HUDEP-2 (cell line): ENCODE measurements at regions not wholly inside any gene's neighbourhood (a gene's known extent, or its start where the extent isn't known, plus 50 kb on each side); places are given as distances from the start of the nearest gene placed in this dataset.
A peak's percentile ranks its signal among the peaks of the same experiment; 100 is the strongest.

Experiments used
- DNase-seq, 76 experiments: peaks; one replicate each; lab custom pipeline; 2025; ENCODE audit not compliant: unreplicated experiment in 76 of 76; lab: John Stamatoyannopoulos, UW

DNA sequence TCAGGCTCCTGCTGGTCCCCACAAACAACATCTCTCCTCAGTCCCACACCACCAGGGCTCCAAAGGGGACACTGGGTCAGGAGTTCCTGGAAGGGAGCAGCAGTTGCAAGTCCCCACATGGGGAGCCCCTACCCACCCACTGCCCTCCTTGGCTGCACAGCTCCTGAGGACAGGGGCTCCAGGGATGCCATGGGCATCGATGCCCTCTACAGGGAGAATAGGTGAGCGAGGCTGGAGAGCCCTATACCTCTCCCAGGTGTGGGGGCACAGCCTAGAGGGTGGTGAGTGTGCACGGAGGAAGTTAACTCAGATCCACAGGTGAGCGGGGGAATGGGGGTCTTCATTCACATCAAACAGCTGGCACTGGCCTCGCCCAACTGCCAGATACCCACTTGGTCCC is 141.2 kb upstream of the LINGO1 start:
- DNase-seq: no peak

DNA sequence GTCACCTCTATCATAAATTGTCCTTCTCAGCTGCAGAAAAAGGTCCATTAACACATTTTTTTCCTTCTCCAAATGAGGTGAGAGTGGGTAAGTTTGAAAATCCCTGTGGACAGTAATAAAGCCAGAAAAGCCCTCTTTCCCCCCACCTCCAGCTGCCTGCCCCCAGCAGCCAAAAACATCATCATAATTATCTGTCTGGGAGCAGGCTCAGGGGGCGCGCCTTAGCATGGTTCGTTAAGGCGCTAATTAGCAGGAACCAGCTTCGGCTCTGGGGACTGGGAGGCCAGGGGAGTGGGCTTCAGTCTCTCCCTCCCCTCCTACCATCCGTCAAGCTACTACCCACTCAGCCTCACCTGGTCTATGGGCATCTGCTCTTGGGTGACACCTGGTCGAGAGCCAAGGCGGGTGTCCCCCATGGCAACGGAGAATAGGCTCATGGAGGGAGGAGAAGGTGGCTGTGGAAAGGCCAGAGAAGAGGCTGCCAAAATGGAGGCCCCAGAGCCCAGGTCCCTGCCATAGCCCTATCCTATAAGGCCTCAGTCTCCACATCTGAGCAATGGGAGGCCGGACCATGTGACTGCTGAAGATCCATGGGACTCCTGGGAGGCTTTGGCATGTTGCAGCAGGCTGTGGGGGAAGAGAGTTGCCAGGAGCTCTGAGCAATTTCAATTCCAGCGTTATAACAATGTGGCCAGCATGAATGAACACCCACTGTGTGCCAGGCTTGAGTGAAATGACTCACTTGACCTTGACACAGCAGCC is 140.1 kb upstream of the LINGO1 start:
- DNase-seq: no peak

DNA sequence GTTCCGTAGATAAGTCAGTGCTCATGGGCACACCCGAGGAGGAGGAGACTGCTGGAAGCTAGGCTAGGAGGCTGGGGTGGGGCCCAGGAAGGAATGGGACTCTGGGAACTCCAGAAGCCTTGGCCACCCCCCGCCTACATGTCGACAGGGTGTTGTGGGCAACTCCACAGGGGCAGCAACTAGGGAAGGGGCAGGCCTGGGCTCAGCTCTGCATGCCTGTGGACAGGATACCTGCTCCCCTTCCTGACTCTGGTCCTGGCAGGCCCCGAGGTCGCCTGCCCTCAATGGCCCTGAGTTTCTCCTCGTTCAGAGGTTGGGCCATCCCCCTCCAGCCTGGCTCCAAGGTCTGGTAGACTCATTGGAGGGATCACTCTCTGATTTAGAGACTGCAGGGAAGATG is 138.9 kb upstream of the LINGO1 start:
- no peak for DNase-seq

DNA sequence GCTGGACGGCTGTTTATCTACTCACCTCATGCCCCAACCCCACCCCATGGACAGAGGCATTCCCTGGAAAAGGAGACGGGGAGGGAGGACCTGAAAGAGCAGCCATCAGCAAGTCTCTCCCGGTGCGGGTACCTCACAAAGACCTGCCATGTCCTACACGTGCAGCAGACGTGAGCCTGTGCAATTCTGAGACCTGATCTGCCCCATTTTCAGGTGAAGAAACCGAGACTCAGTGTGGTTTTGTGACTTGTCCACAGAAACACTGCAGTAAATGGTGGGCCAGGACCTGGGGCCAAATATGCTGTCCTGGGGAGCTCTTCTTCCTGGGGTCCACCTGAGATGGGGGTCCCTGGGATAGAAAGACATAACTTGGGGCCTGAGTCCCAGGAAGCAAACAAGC is 137.0 kb upstream of the LINGO1 start:
- no peak for DNase-seq

DNA sequence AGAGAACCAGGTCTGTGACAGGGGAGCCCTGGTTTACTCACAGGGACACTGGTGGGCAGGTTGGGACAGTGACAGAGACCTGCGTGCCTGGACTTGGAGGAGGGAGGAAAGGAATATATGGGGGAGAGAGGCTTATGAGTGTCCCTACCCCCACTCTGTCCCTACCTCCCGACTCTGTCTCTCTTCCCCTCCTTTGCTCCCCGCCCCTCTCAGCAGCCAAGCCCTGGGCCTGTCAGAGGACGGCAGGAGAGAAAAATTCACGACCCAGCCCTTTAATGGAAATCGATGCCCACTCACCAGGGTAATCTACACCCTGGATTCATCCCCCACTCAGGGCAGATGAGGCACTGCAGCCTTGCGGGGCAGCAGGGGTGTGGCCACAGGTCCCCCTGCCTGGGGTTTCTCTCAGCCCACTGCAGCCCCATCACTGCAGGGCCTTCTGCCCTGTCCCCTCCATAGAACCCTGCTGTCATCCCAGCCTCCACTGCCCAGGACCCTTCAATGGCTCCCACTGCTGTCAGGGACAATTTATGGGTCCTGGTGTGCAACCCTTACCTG is 135.9 kb upstream of the LINGO1 start:
- DNase-seq: no peak

DNA sequence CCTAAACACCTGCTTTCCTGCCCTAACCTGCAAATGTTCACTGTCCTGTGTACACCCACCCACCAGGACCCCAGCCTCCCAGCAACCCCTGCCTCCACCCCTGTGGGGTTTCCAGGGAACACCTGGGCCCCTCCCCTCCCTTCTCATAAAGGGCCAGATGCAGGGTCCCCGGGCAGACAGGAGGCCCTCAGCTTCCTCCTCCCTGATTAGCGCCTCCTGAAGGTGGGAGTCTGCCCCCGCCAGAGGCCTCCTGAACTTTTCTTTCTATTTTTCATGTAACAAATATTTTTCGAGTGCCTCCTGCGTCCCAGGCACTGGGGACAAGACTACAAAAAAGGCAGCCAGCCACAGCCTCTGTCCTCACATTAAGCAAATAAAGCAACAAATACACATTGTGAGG is 135.4 kb upstream of the LINGO1 start:
- no peak for DNase-seq

DNA sequence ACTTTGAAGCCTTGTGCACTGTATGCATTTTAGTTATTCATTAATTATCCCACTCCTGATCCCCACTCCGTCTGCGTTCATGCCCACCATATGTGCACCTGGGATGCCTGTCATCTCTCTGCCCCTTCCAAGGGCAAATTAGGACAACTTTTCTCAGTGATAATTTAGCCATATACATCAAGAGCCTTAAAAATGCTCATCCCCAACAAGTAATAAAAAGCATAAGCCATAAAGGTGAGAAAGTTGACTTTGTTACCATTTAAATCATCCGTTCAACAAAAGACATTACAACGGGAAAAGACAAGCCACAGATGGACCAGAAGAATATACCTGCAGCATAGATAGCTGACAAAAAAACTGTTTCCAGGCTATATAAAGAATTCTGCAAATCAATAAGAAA is 131.4 kb upstream of the LINGO1 start:
- DNase-seq: no peak

DNA sequence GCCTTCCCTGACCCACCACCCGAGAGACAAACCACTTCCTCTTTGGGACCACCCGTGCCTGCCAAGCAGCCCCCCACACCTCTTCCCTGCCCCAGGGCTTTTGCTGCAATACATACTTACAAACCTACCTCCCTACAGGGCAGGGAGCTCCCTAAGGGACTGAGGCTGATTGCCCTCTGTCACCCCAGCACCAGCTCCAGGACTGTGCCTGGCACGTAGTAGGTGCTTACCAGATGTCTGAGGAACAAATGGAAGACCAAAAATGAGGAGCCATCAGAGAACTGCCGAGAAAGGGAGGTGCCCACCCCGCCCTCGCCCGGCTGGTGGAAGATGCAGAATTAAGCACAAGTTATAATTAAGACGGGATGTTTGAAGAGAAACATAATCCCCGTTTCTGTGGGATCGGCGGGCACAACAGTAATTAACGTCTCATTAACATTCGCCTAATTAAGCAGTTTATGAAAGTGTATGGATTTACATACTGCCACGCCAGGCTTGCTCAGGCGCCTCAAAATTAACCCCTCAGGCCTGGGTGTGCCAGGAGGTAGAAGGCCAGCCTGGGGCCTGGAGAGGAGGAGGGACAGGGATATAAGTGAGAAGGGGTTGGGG is 130.1 kb upstream of the LINGO1 start:
- no peak for DNase-seq

DNA sequence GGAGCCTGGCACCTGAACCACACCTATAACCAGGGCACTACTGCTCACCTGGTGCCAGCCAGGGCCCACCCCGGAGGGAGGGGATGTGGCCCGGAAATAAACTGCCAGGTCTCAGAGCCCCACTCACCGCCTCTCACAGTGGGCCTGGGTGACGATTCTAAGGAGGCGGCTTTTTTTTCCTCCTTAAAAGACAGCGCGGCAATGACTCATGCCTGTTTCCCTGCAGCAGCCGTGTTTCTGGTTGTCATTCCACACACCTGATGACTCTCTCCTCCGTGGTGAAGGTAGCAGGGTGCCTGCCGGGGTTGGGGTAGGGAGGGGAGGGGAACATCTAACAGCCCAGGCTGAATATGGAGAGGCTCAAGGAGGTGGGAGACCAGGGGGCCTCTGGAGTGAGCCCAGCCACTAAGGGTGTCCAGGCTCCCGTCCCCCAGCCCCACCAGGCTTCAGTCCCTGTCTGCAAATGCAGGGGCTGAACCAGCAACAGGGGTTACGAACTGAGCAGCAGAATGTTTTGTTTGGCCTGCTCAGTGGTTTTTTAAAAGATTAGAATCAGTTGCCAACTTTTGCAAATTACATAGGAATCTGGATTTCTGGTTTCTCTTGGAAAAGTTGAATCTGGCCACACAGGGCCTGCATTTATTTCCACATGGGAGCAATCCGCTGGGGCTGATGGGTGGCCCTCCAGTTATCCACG is 127.3 kb upstream of the LINGO1 start:
- DNase-seq: no peak

DNA sequence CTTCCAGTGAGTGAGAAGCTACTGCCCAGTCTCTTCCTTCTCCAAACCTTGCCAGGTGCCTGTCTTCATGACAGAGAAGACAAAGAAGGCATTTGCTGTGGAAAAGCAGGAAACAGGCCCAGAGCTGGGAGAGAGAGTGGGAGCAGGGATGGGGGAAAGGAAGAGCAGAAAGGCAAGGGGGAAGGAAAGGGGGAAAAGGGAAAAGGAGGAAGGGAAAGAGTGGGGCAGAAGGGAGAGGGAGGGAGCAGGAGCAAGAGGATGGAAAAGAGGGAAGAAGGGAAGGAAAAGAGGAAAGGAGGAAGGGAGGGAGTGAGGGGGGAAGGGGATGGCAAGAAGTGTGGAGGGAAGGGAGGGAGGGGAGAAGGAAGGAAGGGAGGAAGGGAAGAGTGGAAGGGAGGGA is 121.2 kb upstream of the LINGO1 start:
- DNase-seq: no peak

DNA sequence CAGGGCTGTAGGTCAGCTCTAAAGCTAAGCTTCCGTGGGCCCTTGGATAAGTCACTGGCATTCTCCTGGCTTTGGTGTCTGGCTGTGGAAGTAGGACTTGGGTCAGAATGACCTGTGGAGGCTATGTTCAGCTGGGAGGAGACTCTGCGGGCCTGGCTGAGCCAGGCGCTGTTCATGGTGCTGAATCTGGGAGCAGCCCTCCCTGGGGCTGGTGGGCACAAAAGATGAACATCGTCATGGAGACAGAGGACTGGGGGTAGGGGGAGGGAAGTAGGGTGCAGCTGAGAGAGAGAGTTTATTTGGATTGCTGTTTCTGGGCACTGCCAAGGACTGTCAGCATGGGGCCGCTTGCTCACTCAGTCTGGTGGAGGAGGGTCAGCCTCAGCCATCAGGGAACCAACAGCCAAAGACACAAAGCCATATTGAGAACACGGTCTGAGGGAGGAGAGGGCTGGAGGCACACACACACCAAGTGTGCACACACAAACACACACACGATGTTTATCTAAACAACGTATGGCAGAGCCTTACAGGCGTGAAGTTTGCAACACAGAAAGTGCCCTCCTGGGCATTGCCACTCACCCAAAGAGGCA is 120.7 kb upstream of the LINGO1 start:
- peak in 16 of 76 experiments; percentile 0 to 17 (median 7) for DNase-seq

DNA sequence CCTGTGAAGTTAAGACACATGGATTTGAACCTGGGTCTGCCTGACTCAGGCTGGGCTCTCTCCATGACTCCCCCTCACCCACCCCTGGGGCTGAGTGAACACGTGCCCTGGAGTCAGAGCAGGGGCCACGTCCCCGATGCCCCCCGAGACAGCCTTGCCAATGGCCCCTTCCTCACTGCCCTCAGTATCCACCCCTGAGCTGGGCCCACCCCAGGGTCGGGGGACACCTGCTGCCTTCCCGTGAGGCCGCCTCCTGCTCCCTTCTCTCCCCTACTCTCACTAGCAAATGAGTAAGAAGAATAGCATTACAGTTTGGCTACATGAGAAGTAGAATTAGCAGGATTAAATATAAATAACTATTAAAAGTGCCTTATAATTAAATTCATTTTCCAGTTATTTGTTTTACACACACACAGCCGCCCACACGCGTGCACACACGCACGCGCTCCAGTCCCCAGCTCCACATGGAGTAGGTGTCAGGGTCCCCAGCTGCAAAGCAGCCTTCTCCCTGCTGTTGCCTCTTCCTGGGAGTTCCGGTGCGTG is 117.4 kb upstream of the LINGO1 start:
- DNase-seq: no peak

DNA sequence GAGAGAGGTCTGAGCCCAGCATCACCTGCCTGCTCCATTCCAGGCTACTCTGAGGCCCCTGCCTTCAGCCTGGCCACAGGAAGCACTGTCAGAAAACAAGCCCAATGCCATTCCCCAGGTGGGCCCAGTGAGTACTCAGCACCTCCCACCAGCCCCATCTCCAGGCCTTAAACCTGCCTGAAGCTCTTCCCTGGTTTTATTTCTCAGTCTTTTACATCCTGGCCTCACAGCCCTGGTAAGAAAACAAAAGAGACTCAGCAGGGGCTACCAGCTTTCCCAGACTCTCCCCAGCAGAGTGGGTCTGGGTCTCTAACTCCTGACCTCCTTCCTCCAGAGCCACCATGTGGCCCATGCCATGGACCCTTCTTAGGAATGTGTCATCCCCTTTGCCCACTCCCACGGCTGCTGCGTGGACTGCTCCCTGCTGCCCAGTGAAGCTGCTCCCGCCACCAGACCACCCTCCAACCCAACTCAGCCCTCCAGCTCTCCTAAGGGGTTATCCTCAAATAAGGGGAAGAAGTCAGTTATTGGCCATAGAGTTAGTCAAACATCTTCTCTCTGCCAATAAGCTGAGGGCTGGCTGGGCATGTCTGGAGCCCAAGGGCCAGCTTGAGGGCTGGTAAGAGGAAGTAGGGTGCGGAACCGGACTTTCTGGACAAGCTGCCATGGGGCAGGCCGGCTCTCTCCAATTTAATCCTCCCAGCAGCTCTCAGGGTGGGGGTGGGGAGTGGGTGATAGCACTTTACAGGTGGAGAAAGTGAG is 116.7 kb upstream of the LINGO1 start:
- DNase-seq: no peak

DNA sequence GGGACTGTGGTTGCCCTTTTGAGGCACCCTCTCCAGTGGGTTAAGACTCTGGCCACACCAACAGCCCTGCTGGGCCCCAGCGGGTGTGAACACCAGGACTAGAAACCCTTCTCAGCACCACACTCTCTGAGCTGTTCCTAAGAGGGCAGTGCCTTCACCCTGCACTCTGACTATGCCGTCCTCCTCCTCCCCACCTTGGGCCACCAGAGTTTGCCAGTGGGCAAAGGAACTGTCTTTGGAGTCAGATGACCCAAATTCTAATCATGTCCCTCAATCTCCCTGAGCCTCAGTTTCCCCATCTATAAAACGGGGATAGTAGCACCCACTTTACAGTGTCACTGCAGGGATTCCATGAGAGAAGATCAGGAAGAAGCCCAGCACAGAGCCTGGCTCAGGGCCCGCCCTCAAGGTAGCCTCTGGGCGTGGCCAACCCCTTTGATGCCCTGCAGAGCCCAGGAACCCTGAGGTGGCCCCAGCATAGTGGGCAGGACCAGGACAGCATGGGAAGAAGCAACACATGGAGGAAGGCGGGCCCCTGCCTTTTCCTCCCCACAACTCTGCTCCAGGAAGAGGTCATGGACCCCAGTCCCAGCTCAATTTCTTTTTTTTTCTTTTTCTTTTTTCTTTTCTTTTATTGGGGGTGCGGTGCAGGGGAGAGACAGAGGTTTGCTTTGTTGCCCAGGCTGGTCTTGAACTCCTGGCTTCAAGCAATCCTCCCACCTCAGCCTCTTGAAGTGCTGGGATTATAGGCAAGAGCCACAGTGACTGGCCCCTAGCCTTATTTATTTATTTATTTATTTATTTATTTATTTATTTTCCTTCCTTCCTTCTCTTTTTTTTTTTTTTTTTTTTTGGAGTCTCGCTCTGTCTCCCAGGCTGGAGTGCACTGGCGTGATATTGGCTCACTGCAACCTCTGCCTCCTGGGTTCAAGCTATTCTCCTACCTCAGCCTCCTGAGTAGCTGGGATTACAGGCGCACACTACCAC is 115.7 kb upstream of the LINGO1 start:
- DNase-seq: no peak

DNA sequence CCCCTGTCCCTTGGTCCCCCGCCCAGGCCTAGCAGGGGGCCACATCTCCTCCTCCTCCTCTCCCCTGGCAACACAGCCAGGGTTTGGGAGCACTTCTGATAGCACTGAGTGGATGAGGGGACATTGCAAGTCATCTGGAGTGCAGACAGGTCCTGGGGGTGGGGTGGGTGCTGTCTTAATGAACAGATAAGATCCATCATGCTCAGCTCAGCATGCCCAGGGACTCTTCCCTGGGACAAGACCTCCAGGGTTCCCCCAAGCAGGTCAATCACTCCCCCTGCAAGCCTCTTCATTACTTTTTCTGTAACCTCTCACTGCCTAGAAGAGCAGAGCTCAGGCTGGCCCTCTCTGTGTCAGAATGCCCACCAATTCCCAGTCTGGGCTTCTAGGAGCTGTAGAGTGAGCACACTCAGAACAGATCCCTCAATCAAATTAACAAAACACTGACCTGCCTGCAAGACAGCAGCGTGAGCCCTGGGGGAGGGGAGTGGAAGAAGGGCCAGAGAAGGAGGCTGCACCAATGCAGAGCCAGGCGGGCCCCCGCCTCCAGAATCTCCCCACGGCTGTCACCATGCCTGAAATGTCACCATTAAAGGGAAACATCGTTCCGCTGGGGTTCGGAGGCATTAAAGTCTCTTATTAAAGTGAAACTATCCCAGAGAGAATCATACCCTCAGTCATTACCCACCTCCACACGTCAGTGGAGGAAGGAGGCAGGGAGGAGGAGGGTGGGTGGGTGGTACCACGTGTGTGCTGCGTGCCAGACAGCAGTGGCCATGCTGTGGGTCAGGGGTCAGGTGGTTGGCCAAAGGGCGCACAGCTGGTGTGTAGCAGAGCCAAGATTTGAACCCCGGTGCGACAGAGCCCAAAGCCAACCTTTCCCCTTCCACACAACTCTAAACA is 114.7 kb upstream of the LINGO1 start:
- DNase-seq: no peak

DNA sequence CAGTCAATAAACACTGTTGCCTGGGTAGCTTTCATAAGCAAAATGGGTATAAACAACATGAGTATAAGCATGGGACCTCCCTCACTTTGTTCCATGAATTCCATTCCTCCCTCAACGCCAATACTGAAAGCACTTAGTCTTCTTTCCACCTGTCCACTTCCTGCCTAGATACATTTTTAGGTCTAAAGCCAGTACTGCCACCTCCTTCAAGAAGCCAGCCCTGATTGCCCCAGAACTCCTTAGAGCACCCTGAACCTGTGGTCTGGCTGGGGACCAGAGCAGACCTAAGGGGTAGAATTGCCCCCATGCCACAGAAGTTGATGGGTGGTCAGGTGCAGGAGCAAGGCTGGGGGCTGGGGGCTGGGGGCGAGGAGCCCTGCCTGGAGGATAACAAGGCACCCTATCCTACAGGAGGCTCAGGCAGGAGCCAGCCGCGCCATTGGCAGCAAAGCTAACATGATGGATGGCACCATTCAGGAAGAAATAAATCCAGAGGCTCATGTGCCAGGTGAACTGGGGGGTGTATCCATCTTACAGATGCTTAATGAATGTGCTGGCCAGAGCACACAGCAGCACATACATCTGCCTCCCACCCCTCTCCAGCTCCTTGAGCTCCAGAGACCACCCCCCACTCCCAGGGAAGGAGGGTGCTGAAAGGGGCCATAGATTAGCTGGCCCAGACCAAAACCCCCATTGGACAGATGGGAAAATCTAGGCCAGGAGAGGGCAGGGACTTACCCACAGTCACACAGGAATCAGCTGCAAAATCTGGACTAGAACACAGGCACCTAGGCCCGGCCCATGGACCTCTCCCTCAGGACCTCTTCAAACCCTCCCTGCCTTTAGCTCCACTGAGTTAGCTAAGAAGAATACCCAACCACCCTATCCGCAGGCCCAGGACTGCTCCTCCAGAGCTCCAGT is 113.8 kb upstream of the LINGO1 start:
- no peak for DNase-seq

DNA sequence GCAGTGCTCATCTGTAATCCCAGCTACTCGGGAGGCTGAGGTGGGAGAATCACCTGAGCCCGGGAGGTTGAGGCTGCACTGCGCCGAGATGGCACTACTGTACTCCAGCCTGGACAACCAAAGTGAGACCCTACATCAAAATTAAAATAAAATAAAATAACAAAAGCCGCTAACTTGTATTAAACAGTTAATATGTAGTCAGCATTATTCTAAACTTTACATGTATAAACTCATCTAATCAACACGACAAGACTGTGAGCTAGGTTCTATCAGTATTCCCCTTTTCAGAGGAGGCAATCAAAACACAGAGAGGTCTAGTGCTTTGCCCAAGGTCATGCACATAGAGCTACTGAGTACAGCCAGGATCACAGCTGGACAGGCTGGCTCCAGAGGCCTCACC is 111.7 kb upstream of the LINGO1 start:
- DNase-seq: no peak
